ENCODE measurements at regions not wholly inside any gene's neighbourhood (a gene's known extent, or its start where the extent isn't known, plus 50 kb on each side); places are given as distances from the start of the nearest gene placed in this dataset.
"Not testable (repeated sequence)": the region's sequence is repeated elsewhere in the genome, so short reads cannot be mapped to it uniquely, and the experiment has no call there.

GRCh38 chr21:18803624-18804023 is 400.0 kb upstream of the TMPRSS15 start:
- no peak for DNase-seq (ENCODE audit: low read depth in 2 of 3, low spot score in 2 of 3)

GRCh38 chr21:18810136-18810535 is 406.6 kb upstream of the TMPRSS15 start:
- no peak for DNase-seq (ENCODE audit: low read depth in 2 of 3, low spot score in 2 of 3)

GRCh38 chr21:18812308-18812707 is 408.7 kb upstream of the TMPRSS15 start:
- DNase-seq (ENCODE audit: low read depth in 2 of 3, low spot score in 2 of 3), result no peak

DNA sequence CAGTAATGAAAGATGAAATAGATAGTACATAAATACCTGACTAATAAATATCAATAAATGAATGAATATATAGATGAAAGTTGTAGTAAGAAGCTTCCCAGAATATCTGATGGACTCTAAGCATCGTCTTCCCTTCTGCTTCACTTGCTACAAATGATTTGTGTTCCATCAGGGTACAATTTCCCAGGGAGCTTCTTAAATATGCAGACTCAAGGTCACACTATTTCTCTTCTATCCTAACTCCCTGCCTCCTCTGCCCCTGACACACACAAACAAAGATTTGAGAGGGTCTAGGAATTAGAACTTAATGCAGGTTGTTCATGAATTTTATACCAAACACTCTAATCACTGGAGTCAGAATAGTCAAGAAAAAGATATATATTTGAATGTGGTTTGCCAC is 415.9 kb upstream of the TMPRSS15 start:
- no peak for DNase-seq (ENCODE audit: low read depth in 2 of 3, low spot score in 2 of 3)

- no peak for DNase-seq (ENCODE audit: low read depth in 2 of 3, low spot score in 2 of 3)
Observed at GRCh38 chr21:18826562-18826961, 423.0 kb upstream of the TMPRSS15 start.

GRCh38 chr21:18831942-18832676 is 428.5 kb upstream of the TMPRSS15 start:
- DNase-seq (ENCODE audit: low read depth in 2 of 3, low spot score in 2 of 3), result no peak

DNA sequence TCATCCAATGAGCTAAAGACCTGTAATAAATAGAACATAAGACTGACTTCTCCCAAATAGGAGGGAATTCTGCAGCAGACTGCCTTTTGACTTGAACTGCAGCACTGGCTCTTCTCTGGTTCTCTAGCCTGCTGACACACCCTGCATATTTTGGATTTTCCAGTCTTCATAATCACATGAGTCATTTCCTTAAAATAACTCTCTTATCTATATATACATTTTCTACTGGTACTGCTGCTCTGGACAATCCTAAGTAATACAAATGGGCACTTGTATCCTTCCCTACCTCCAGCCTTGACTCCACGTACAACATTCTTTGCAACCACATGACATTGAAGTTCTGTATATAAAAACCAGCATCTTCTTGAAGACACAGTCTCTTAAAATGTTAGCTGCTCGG is 429.4 kb upstream of the TMPRSS15 start:
- DNase-seq (ENCODE audit: low read depth in 2 of 3, low spot score in 2 of 3), result no peak

DNA sequence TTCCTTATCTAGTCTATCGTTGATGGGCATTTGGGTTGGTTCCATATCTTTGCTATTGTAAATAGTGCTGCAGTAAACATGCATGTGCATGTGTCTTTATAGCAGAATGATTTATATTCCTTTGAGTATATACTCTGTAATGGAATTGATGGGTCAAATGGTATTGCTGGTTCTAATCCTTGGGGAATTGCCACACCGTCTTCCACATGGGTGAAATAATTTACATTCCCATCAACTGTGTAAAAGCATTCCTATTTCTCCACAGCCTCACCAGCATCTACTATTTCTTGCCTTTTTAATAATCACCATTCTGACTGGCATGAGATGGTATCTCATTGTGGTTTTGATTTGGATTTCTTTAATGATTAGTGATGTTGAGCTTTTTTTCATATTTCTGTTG is 430.5 kb upstream of the TMPRSS15 start:
- DNase-seq (ENCODE audit: low read depth in 2 of 3, low spot score in 2 of 3), result not testable (repeated sequence)

- DNase-seq (ENCODE audit: low read depth in 2 of 3, low spot score in 2 of 3), result no peak
Observed at GRCh38 chr21:18840239-18840638, 436.7 kb upstream of the TMPRSS15 start.

- not testable (repeated sequence) for DNase-seq (ENCODE audit: low read depth in 2 of 3, low spot score in 2 of 3)
Observed at GRCh38 chr21:18857606-18858005, 454.0 kb upstream of the TMPRSS15 start.

DNA sequence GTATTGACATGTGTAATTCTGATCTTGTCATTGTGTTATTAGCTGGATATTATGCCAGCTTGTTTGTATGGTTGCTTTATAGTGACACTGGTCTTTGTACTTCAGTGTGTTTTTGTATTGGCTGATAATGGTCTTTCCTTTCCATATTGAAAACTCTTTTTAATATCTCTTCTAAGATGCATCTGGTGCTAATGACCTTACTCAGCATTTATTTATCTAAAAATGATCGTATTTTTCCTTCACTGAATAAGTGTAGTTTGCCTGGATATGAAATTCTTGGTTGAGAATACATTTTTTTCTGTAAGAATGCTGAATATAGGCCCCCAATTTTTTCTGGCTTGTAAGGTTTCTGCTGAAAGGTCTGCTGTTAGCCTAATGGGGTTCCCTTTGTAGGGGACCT is 465.5 kb upstream of the TMPRSS15 start:
- DNase-seq (ENCODE audit: low read depth in 2 of 3, low spot score in 2 of 3), result no peak

- DNase-seq (ENCODE audit: low read depth in 2 of 3, low spot score in 2 of 3), result no peak
Observed at GRCh38 chr21:18877917-18878316, 474.3 kb upstream of the TMPRSS15 start.

GRCh38 chr21:18887922-18888602 is 484.5 kb upstream of the TMPRSS15 start:
- no peak for DNase-seq (ENCODE audit: low read depth in 2 of 3, low spot score in 2 of 3)

GRCh38 chr21:18893406-18893805 is 489.8 kb upstream of the TMPRSS15 start:
- no peak for DNase-seq (ENCODE audit: low read depth in 2 of 3, low spot score in 2 of 3)

- no peak for DNase-seq (ENCODE audit: low read depth in 2 of 3, low spot score in 2 of 3)
Observed at GRCh38 chr21:18894387-18894786, 490.8 kb upstream of the TMPRSS15 start.

DNA sequence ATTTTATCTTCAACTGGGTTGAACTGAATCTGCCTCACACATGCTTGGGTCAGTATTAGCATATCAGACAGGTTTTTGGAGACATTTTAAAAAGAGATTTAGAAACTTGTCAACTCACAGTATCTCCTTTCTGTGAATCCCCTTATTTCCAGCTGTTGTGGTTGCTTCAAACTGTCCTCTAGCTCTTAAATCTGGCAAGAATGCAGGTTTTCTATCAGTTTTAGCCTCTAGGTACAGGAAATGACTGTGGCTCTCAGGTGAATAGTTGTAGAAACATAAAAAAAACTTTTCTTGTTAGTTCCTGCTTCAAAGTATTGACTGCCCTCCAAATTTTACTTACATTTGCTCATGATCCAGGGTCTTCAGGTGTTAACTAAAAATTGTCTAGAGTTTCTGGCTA is 495.7 kb upstream of the TMPRSS15 start:
- DNase-seq (ENCODE audit: low read depth in 2 of 3, low spot score in 2 of 3), result no peak

DNA sequence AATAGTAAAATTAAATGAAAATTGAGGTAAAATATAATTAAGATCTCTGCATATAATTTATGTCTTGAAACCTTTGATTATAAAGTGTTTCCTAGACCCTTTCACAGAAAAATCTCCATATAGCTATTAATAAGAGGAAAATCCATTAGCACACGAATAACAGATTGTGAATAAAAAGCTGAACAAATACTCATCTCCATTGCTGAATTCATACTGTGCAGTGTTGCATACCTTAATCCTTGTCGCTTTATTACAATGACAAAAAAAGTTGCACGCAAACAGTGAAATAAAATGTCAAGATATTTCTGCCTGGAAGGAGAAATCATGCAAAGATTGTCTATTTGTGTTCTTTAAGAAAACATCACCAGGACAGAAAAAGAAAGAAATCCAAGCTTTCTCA is 499.1 kb upstream of the TMPRSS15 start:
- DNase-seq (ENCODE audit: low read depth in 2 of 3, low spot score in 2 of 3), result no peak

DNA sequence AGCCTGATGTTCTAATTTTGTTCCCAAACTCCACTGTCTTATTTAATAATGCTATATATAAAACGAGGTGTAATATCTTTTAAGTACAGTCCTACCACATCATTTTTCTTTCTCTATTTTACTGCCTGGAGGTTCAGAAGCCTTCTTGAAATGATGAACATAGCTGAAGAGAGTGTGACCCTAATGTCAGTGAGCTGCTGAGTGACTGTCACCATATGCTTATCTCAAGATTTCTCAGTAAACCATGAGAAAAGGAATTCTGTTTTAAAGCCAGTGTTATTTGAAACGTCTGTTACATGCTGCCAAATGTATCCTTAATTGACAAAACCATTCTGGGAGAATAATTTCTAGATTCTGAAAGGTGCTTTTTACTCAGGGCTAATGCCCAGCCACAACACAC is 503.5 kb upstream of the TMPRSS15 start:
- DNase-seq (ENCODE audit: low read depth in 2 of 3, low spot score in 2 of 3), result no peak

GRCh38 chr21:18908641-18909040 is 505.1 kb upstream of the TMPRSS15 start:
- no peak for DNase-seq (ENCODE audit: low read depth in 2 of 3, low spot score in 2 of 3)

DNA sequence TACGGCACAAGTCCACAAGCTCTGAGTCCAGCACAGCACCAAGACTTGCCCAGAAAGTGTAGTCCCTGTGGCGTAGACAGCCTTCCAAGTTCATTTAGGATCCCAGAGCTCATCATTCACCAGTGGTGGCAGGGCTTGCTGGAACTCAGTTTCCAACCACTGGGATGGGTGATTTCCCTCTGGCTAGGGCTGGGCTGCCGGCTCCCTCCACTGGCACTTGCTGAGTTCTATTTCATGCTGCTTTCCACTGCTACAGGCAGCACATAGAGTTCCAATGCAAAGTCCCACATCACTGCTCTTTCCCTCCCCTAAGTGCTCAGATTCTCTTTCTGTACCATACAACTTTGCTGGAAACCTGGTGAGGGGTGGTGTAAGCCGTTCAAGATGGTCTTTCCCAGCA is 510.3 kb upstream of the TMPRSS15 start:
- no peak for DNase-seq (ENCODE audit: low read depth in 2 of 3, low spot score in 2 of 3)

DNA sequence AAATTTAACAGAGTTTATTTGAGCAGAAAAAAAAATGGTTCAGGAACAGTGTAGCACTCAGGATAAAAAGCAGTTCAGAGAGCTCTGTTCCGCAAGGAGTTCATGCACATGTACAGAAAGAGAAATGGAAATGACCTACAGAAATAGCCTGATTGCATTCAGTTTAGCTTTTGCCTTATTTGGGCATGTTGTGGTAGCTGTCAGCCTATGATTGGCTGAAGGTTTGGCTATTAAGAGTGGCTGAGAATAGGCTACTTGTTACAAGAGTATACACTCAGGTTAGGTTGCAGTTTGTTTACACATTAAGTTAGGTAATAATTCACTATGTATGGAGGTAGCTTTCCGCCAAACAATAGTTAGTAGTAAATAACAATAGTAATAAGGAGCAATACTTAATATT is 511.0 kb upstream of the TMPRSS15 start:
- no peak for DNase-seq (ENCODE audit: low read depth in 2 of 3, low spot score in 2 of 3)

DNA sequence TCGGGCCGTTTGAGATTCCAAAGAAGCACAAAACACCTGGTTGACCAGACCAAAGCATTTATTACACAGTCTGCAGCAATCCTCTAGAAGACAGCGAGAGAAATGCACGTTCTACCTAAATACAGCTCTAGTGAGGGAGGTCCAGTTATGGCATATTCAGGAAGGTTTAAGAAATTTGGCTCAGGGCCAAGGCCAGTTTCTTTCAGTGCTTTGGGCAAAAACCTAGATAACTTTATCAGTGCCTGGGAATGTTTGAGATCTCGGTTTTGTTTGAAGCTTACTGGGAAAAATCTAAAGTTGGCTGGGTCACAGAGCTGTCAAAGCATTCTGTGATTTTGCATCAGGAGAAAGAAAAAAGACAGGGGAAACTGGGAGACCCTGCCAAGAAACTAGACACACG is 514.0 kb upstream of the TMPRSS15 start:
- DNase-seq (ENCODE audit: low read depth in 2 of 3, low spot score in 2 of 3), result no peak

- DNase-seq (ENCODE audit: low read depth in 2 of 3, low spot score in 2 of 3), result no peak
Observed at GRCh38 chr21:18931237-18931636, 527.7 kb upstream of the TMPRSS15 start.
